HK-2 (cell line): ENCODE measurements at regions not wholly inside any gene's neighbourhood (a gene's known extent, or its start where the extent isn't known, plus 50 kb on each side); places are given as distances from the start of the nearest gene placed in this dataset.
"Not testable (repeated sequence)": the region's sequence is repeated elsewhere in the genome, so short reads cannot be mapped to it uniquely, and the experiment has no call there.

Source experiments
- DNase-seq: peaks from one replicate; pipeline ENCODE4 v3.0.0-alpha.2; 2018; ENCODE audit not compliant: unreplicated experiment

DNA sequence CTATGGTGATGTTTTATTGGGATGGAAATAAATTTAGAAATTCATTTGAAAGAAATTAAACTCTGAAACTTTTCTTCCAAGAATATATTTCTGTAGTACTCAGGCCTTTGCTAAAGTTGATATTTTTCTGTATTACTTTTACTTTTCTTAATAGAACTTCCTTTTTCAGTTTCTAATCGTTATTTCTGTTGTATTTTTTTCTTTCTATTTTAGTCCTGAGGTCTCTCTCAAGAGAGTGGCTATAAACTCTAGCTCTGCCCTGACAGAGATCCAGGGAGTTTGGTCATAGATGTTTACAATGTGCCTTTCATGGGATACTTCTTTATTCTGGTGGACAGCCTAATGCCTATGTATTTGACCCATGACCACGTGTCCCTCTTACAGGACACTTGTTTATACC, 51.0 kb downstream of the OR2B6 start:
- no peak for DNase-seq

DNA sequence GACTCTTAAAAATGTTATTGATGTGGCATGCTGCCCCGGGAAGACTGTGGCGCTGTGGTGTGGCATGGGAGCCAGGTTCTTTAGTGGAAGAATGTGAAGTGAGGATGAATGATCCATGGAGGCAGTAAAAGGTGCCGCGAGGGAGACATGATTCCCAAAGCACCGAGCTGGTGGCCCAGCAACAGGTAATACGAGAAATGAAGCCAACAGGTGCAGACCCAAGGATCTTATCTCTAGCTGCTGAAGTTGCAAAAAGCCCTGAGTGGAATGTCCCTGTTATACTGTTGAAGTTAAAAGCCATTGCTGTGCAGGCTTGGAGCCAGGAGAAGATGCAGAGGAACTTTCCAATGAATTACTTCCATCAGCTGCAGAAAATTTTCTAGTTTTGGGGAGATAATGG, 53.5 kb downstream of the OR2B6 start:
- no peak for DNase-seq

GRCh38 chr6:28011722-28012121, 54.7 kb downstream of the OR2B6 start:
- peak; percentile 6 for DNase-seq

GRCh38 chr6:28021011-28021410, 59.4 kb upstream of the ZNF165 start:
- DNase-seq, result not testable (repeated sequence)

DNA sequence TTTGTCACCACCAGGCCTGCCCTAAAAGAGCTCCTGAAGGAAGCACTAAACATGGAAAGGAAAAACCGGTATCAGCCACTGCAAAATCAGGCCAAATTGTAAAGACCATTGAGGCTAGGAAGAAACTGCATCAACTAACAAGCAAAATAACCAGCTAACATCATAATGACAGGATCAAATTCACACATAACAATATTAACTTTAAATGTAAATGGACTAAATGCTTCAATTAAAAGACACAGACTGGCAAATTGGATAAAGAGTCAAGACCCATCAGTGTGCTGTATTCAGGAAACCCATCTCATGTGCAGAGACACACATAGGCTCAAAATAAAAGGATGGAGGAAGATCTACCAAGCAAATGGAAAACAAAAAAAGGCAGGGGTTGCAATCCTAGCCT, 57.7 kb upstream of the ZNF165 start:
- DNase-seq, result not testable (repeated sequence)
